ENCODE measurements at regions not wholly inside any gene's neighbourhood (a gene's known extent, or its start where the extent isn't known, plus 50 kb on each side); places are given as distances from the start of the nearest gene placed in this dataset.

- TF ChIP-seq, protein P1, sequence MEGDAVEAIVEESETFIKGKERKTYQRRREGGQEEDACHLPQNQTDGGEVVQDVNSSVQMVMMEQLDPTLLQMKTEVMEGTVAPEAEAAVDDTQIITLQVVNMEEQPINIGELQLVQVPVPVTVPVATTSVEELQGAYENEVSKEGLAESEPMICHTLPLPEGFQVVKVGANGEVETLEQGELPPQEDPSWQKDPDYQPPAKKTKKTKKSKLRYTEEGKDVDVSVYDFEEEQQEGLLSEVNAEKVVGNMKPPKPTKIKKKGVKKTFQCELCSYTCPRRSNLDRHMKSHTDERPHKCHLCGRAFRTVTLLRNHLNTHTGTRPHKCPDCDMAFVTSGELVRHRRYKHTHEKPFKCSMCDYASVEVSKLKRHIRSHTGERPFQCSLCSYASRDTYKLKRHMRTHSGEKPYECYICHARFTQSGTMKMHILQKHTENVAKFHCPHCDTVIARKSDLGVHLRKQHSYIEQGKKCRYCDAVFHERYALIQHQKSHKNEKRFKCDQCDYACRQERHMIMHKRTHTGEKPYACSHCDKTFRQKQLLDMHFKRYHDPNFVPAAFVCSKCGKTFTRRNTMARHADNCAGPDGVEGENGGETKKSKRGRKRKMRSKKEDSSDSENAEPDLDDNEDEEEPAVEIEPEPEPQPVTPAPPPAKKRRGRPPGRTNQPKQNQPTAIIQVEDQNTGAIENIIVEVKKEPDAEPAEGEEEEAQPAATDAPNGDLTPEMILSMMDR (IDR thresholded peaks at IDR 0.05; ENCODE audit: low read depth, low read length): no peak
- no peak overlapping the region for H3K4me3 ChIP-seq (ENCODE audit: low read depth, low read length)
These were observed 439.8 kb downstream of the NLGN4X start for GRCh38 chrX:5788910-5789309.

DNA sequence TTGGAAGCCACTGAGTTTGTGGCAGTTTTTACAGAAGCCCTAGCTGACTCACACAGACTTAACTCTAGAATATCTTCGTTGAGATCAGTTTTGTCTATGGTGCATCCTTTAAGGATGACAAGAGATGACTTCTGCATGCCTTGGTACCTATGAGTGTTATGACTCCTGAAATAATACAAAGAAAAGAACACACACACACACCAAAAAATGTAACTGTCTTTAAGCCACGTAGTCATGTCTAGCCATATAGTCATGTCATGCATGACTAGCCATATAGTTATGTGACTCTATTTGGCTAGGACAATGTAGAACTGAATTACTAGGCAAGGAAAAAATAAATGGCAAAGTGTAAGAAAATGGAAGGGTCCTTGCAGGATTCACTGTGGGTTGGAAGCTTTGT lies 447.8 kb downstream of the NLGN4X start:
- no peak overlapping the region for H3K4me3 ChIP-seq (ENCODE audit: low read depth, low read length)
- TF ChIP-seq, protein P1 (IDR thresholded peaks at IDR 0.05; ENCODE audit: low read depth, low read length): no peak

- no peak overlapping the region for H3K4me3 ChIP-seq (ENCODE audit: low read depth, low read length)
- TF ChIP-seq, protein P1 (IDR thresholded peaks at IDR 0.05; ENCODE audit: low read depth, low read length): no peak
These were observed 452.7 kb downstream of the NLGN4X start for GRCh38 chrX:5775846-5776430.

- TF ChIP-seq, protein P1 (IDR thresholded peaks at IDR 0.05; ENCODE audit: low read depth, low read length): no peak
- no peak overlapping the region for H3K4me3 ChIP-seq (ENCODE audit: low read depth, low read length)
These were observed 454.2 kb downstream of the NLGN4X start for GRCh38 chrX:5774446-5774845.

- TF ChIP-seq, protein P1 (IDR thresholded peaks at IDR 0.05; ENCODE audit: low read depth, low read length): no peak
- H3K4me3 ChIP-seq (ENCODE audit: low read depth, low read length): no peak overlapping the region
These were observed 457.2 kb downstream of the NLGN4X start for GRCh38 chrX:5771441-5771840.

DNA sequence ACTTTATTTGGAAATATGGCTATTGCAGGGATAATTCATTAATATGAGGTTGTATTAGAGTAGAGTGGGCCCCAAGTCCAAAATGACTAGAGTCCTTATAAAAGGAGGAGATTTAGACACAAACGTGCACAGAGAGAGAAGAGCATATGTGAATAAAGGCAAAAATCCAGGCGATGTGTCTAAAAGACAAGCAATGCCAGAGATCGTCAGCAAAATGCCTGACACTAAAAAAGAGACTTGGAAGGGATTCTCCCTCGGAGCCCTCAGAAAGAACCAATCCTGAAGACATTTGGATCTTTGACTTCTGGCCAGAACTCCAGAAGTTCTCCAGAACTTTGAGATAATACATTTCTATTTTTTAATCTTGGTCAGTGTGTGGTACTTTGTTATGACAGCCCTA lies 472.1 kb downstream of the NLGN4X start:
- H3K4me3 ChIP-seq (ENCODE audit: low read depth, low read length): no peak overlapping the region
- TF ChIP-seq, protein P1 (IDR thresholded peaks at IDR 0.05; ENCODE audit: low read depth, low read length): no peak

GRCh38 chrX:5753291-5753690 lies 475.4 kb downstream of the NLGN4X start:
- TF ChIP-seq, protein P1 (IDR thresholded peaks at IDR 0.05; ENCODE audit: low read depth, low read length): no peak
- no peak overlapping the region for H3K4me3 ChIP-seq (ENCODE audit: low read depth, low read length)

Measured in WI38 (cell line).